SK-N-MC (cell line): ENCODE measurements at regions not wholly inside any gene's neighbourhood (a gene's known extent, or its start where the extent isn't known, plus 50 kb on each side); places are given as distances from the start of the nearest gene placed in this dataset.

Source experiments
- DNase-seq: peaks from one replicate; pipeline ENCODE4 v3.0.0-alpha.2; 2011; ENCODE audit warnings: low read depth, low spot score
- H3K27ac ChIP-seq: fragments of 200-600 bp; sonication (generic); 2 replicates; pipeline ENCODE4 v1.5.1; 2016; ENCODE audit warnings: mixed run types
- H3K36me3 ChIP-seq: fragments of 200-600 bp; sonication (generic); 2 replicates; pipeline ENCODE4 v1.6.1; 2017; ENCODE audit warnings: antibody characterized with exemption, low read length, mixed read lengths; ENCODE audit not compliant: insufficient read depth
- H3K4me3 ChIP-seq: fragments of 200-600 bp; sonication (generic); 2 replicates; pipeline ENCODE4 v1.5.1; 2016
- H3K9ac ChIP-seq: fragments of 200-600 bp; sonication (generic); 2 replicates; pipeline ENCODE4 v1.8.0; 2017; ENCODE audit warnings: mixed run types, mixed read lengths; ENCODE audit not compliant: insufficient read length
- H3K9me3 ChIP-seq: fragments of 200-600 bp; sonication (generic); 2 replicates; pipeline ENCODE4 v1.6.1; 2017; ENCODE audit warnings: low read depth, mild to moderate bottlenecking, antibody characterized with exemption, low read length, moderate library complexity, mixed read lengths
- EZH2 ChIP-seq: fragments of 200-600 bp; sonication (generic); IDR thresholded peaks from one replicate; pipeline ENCODE4 v1.6.1; 2017; ENCODE audit warnings: antibody characterized with exemption
- FOXP2 ChIP-seq: optimal IDR thresholded peaks from 2 replicates; pipeline ENCODE3; 2011; ENCODE audit warnings: mild to moderate bottlenecking, moderate library complexity; ENCODE audit not compliant: insufficient read depth; ENCODE audit errors: extremely low read length, control extremely low read depth
- POLR2AphosphoS5 ChIP-seq: IDR thresholded peaks from 2 replicates; pipeline ENCODE4 v1.6.1; 2012; ENCODE audit warnings: mild to moderate bottlenecking, low read depth, low read length, borderline replicate concordance

GRCh38 chr2:235390816-235391194, 103.0 kb upstream of the AGAP1 start:
- H3K27ac ChIP-seq = no peak overlapping the region
- H3K9me3 ChIP-seq = no peaks in the 10 kb centered on the region
- TF ChIP-seq EZH2 = no peak
- no peak for TF ChIP-seq POLR2AphosphoS5
- no peak for TF ChIP-seq FOXP2
- H3K9ac ChIP-seq = no peak overlapping the region
- H3K4me3 ChIP-seq = no peak overlapping the region
- no peak for DNase-seq
- no peaks in the 10 kb centered on the region for H3K36me3 ChIP-seq

DNA sequence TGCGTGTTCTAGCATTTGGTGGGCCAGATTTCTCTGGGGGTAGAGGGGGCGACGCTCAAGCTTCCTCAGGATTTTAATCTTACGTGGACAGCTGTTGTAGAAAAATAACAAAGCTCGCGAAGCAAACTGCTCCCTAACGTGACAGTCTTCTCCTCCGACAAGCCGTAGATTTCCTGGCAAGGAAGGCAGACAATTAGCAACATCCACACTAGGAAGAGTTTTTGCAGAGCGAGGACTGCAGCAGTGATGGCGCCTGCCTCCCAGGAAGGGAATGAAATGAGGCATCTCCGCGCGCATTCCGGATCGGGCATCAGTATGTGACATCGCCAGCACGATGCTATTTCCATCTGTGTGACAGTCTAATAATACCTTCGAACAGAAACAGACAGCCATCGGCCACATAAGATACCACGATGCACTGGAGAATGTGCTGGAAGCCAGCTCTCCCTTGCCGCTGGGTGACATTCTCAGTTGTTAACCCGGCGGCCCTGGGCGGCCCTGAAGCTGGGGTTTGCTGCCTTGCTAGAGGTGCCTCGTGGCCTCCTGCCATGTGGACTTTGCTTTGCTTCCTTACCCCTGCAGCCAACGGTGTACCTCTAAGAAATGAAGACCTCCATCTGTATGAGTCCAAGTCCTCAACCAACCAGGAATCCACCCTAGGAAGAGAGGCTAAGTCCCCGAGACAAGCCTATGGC, 101.8 kb upstream of the AGAP1 start:
- Histone ChIP-seq H3K9ac (no peak overlapping the region), H3K27ac (no peak overlapping the region), H3K9me3 (no peaks in the 10 kb centered on the region)

GRCh38 chr2:235394278-235394828, 99.5 kb upstream of the AGAP1 start:
- Histone ChIP-seq H3K4me3 (no peak overlapping the region), H3K27ac (no peak overlapping the region), H3K9ac (no peak overlapping the region), H3K36me3 (no peaks in the 10 kb centered on the region), H3K9me3 (no peaks in the 10 kb centered on the region)
- DNase-seq = no peak
- no peak for TF ChIP-seq EZH2
- no peak for TF ChIP-seq FOXP2
- TF ChIP-seq POLR2AphosphoS5 = no peak

More for the DNA sequence above, 101.8 kb upstream of the AGAP1 start:
- H3K4me3 ChIP-seq = no peak overlapping the region
- no peaks in the 10 kb centered on the region for H3K36me3 ChIP-seq
- no peak for DNase-seq
- TF ChIP-seq FOXP2 (no peak), EZH2 (no peak), POLR2AphosphoS5 (no peak)

DNA sequence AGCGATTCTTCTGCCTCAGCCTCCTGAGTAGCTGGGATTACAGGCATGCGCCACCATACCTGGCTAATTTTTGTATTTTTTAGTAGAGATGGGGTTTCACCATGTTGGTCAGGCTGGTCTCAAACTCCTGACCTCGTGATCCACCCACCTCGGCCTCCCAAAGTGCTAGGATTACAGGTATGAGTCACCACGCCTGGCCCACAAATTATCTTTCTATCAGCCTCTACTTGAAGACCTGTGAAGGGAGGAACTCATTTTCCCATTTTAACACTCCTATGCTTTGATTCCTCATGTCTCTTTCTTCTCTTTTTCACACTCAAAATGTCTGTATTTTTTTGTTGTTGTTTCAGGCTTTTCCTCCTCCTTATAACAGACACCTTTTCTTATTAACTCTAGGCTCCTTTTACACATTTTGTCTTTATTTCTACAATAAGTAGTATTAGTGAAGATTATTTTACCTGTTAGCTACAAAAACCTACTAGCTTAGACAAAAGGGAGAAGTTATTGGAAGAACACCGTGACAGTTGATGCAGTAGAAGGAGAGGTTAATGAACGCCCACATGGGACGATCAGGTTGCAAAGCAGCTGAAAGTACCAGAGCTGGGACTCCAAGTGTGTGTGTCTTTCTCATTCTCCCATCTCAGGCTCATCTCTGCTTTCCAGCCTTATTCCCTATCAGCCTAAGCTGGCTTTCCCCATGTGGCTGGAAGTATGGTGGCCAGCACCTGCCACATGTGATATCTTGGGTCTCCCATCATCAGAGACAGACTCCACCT, 97.6 kb upstream of the AGAP1 start:
- no peak overlapping the region for H3K4me3 ChIP-seq
- no peak overlapping the region for H3K27ac ChIP-seq
- no peak for DNase-seq
- no peak for TF ChIP-seq FOXP2
- no peak for TF ChIP-seq POLR2AphosphoS5
- no peak for TF ChIP-seq EZH2
- no peak overlapping the region for H3K9ac ChIP-seq
- no peaks in the 10 kb centered on the region for H3K9me3 ChIP-seq
- no peaks in the 10 kb centered on the region for H3K36me3 ChIP-seq

GRCh38 chr2:235398321-235398720, 95.5 kb upstream of the AGAP1 start:
- no peak for DNase-seq
- TF ChIP-seq POLR2AphosphoS5 = no peak
- TF ChIP-seq FOXP2 = no peak
- TF ChIP-seq EZH2 = no peak
- H3K9ac ChIP-seq = no peak overlapping the region
- H3K36me3 ChIP-seq = no peaks in the 10 kb centered on the region
- no peak overlapping the region for H3K4me3 ChIP-seq
- H3K27ac ChIP-seq = no peak overlapping the region
- H3K9me3 ChIP-seq = no peaks in the 10 kb centered on the region

DNA sequence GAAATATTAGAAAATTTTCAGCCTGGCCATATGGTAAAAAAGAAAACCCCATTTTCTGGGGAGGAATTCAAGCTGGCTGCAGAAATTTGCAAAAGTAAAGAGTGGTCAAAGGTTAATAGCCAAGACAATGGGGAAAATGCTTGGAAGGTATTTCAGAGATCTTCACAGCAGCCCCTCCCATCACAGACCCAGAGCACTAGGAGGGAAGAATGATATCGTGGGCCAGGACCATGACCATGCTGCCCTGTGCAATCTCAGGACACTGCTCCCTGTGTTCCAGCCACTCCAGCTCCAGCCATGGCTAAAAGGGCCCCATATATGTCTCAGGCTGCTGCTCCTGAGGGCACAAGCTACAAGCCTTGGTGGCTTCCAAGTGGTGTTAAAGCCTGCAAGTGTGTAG, 93.9 kb upstream of the AGAP1 start:
- no peak overlapping the region for H3K27ac ChIP-seq
- DNase-seq = no peak
- no peaks in the 10 kb centered on the region for H3K9me3 ChIP-seq
- TF ChIP-seq POLR2AphosphoS5 (no peak), FOXP2 (no peak), EZH2 (no peak)
- no peak overlapping the region for H3K9ac ChIP-seq
- no peaks in the 10 kb centered on the region for H3K36me3 ChIP-seq
- H3K4me3 ChIP-seq = no peak overlapping the region

DNA sequence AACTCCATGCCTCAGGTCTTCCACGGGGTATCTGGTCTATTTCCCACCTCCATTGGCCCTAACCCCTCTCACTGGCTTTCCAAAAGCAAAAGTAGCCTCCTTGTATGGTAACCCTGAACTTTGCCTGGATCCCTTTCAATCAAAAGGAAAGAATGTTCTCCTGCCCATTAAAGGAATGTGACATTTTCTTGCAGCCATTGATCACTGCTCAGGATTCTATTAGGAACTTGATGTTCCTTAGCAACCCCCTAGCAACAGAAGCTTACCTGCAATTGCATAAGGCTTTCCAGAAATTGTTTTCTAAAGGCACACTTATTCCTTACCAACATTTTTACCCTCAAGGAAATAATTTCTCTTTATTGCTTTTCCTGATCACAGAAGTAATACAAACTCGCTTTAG, 91.4 kb upstream of the AGAP1 start:
- no peak for TF ChIP-seq EZH2
- H3K9me3 ChIP-seq = no peaks in the 10 kb centered on the region
- H3K4me3 ChIP-seq = no peak overlapping the region
- DNase-seq = no peak
- no peak overlapping the region for H3K9ac ChIP-seq
- no peak overlapping the region for H3K27ac ChIP-seq
- no peaks in the 10 kb centered on the region for H3K36me3 ChIP-seq

- Histone ChIP-seq H3K9me3 (no peaks in the 10 kb centered on the region), H3K4me3 (no peak overlapping the region), H3K9ac (no peak overlapping the region), H3K36me3 (no peaks in the 10 kb centered on the region), H3K27ac (no peak overlapping the region)
- TF ChIP-seq POLR2AphosphoS5 (no peak), EZH2 (no peak), FOXP2 (no peak)
- DNase-seq = no peak
Observed at GRCh38 chr2:235405612-235406361, 88.1 kb upstream of the AGAP1 start.
